WTC11 (cell line): ENCODE measurements at regions not wholly inside any gene's neighbourhood (a gene's known extent, or its start where the extent isn't known, plus 50 kb on each side); places are given as distances from the start of the nearest gene placed in this dataset.

Experiments
- ATAC-seq: fragments of 200-7000 bp; cut with Tn5 transposase; 2 replicates; pipeline ENCODE4 v1.10.0; 2021; ENCODE audit warnings: mild to moderate bottlenecking, moderate library complexity
- CTCF ChIA-PET: fragments of 300-600 bp; sonication (Branson Sonifier 250); formaldehyde crosslinking; loops from one replicate; lab custom pipeline; 2021; ENCODE audit warnings: antibody characterized with exemption; lab: Charles Lee
- POLR2A ChIA-PET: fragments of 350-600 bp; sonication (Branson Sonifier 250); formaldehyde crosslinking; loops from one replicate; lab custom pipeline; 2021; ENCODE audit warnings: antibody characterized with exemption; lab: Charles Lee
- DNase-seq: peaks from one replicate; pipeline ENCODE4 v3.0.0; 2021; ENCODE audit warnings: low spot score
- H3K27ac Mint-ChIP-seq: 2 replicates; pipeline ENCODE4 v1.8.0; 2021; ENCODE audit warnings: mixed read lengths
- H3K27me3 Mint-ChIP-seq: 2 replicates; pipeline ENCODE4 v1.8.0; 2021; ENCODE audit warnings: low read depth, mild to moderate bottlenecking, moderate library complexity, mixed read lengths
- H3K36me3 Mint-ChIP-seq: 2 replicates; pipeline ENCODE4 v1.8.0; 2021; ENCODE audit warnings: mixed read lengths
- H3K4me1 Mint-ChIP-seq: 2 replicates; pipeline ENCODE4 v1.8.0; 2022; ENCODE audit warnings: mixed read lengths
- H3K4me3 Mint-ChIP-seq: 2 replicates; pipeline ENCODE4 v1.8.0; 2021; ENCODE audit warnings: mild to moderate bottlenecking, moderate library complexity, mixed read lengths
- H3K9me3 Mint-ChIP-seq: 2 replicates; pipeline ENCODE4 v1.8.0; 2021; ENCODE audit warnings: mixed read lengths
- ATF3 ChIP-seq: sonication (generic); formaldehyde crosslinking; conservative IDR thresholded peaks from 2 replicates; pipeline ENCODE4 v1.8.1; 2022; ENCODE audit warnings: mild to moderate bottlenecking, missing genetic modification reagents
- CBFB ChIP-seq: sonication (generic); formaldehyde crosslinking; IDR thresholded peaks from 2 replicates; pipeline ENCODE4 v1.8.1; 2022; ENCODE audit warnings: mild to moderate bottlenecking, low read depth, missing genetic modification reagents
- E2F5 ChIP-seq: sonication (generic); formaldehyde crosslinking; IDR thresholded peaks from 2 replicates; pipeline ENCODE4 v1.8.1; 2022; ENCODE audit warnings: mild to moderate bottlenecking, moderate library complexity, missing genetic modification reagents
- ESRRA ChIP-seq: sonication (generic); formaldehyde crosslinking; IDR thresholded peaks from 2 replicates; pipeline ENCODE4 v1.8.1; 2022; ENCODE audit warnings: mild to moderate bottlenecking, missing genetic modification reagents, borderline replicate concordance
- ETV6 ChIP-seq: sonication (generic); formaldehyde crosslinking; IDR thresholded peaks from 2 replicates; pipeline ENCODE4 v1.8.1; 2022; ENCODE audit warnings: mild to moderate bottlenecking, missing genetic modification reagents
- FOXJ3 ChIP-seq: sonication (generic); formaldehyde crosslinking; IDR thresholded peaks from 2 replicates; pipeline ENCODE4 v1.9.0; 2021; ENCODE audit warnings: missing genetic modification reagents, mild to moderate bottlenecking, borderline replicate concordance
- FOXK1 ChIP-seq: sonication (generic); formaldehyde crosslinking; IDR thresholded peaks from 2 replicates; pipeline ENCODE4 v1.8.0; 2022; ENCODE audit warnings: mild to moderate bottlenecking, moderate library complexity, missing genetic modification reagents
- GABPB1 ChIP-seq: sonication (generic); formaldehyde crosslinking; IDR thresholded peaks from 2 replicates; pipeline ENCODE4 v1.8.1; 2023; ENCODE audit warnings: mild to moderate bottlenecking, missing genetic modification reagents
- GRHL2 ChIP-seq: fragments of 250-450 bp; sonication (Bioruptor Pico); IDR thresholded peaks from 2 replicates; pipeline ENCODE4 v1.8.0; 2022; ENCODE audit warnings: mild to moderate bottlenecking, moderate library complexity; ENCODE audit not compliant: insufficient replicate concordance, severe bottlenecking
- GTF2I ChIP-seq: fragments of 250-450 bp; sonication (Bioruptor Pico); conservative IDR thresholded peaks from 2 replicates; pipeline ENCODE4 v1.4.0; 2021; ENCODE audit warnings: mild to moderate bottlenecking
- HMGA2 ChIP-seq: fragments of 250-450 bp; sonication (Bioruptor Pico); IDR thresholded peaks from 2 replicates; pipeline ENCODE4 v1.4.0; 2021; ENCODE audit warnings: mild to moderate bottlenecking, moderate library complexity
- KAT7 ChIP-seq: sonication (generic); formaldehyde crosslinking; IDR thresholded peaks from 2 replicates; pipeline ENCODE4 v1.8.1; 2023; ENCODE audit warnings: missing genetic modification reagents, mild to moderate bottlenecking, borderline replicate concordance
- MLX ChIP-seq: sonication (generic); formaldehyde crosslinking; IDR thresholded peaks from 2 replicates; pipeline ENCODE4 v1.8.1; 2023; ENCODE audit warnings: mild to moderate bottlenecking, missing genetic modification reagents, moderate library complexity
- MXD4 ChIP-seq: fragments of 250-450 bp; sonication (Bioruptor Pico); IDR thresholded peaks from 2 replicates; pipeline ENCODE4 v1.8.0; 2021; ENCODE audit warnings: mild to moderate bottlenecking, moderate library complexity, borderline replicate concordance
- NFE2L1 ChIP-seq: sonication (generic); formaldehyde crosslinking; IDR thresholded peaks from 2 replicates; pipeline ENCODE4 v1.8.1; 2023; ENCODE audit warnings: missing genetic modification reagents
- NR3C1 ChIP-seq: sonication (generic); formaldehyde crosslinking; conservative IDR thresholded peaks from 2 replicates; pipeline ENCODE4 v1.8.1; 2023; ENCODE audit warnings: low read depth, mild to moderate bottlenecking, missing genetic modification reagents
- PRRX2 ChIP-seq: fragments of 250-450 bp; sonication (Bioruptor Pico); IDR thresholded peaks from 2 replicates; pipeline ENCODE4 v1.8.0; 2021; ENCODE audit warnings: mild to moderate bottlenecking
- RORB ChIP-seq: fragments of 250-450 bp; sonication (Bioruptor Pico); IDR thresholded peaks from 2 replicates; pipeline ENCODE4 v1.9.0; 2021; ENCODE audit warnings: mild to moderate bottlenecking
- SMAD3 ChIP-seq: sonication (generic); formaldehyde crosslinking; IDR thresholded peaks from 2 replicates; pipeline ENCODE4 v1.8.0; 2022; ENCODE audit warnings: missing genetic modification reagents, mild to moderate bottlenecking, borderline replicate concordance
- TP53 ChIP-seq: sonication (generic); formaldehyde crosslinking; IDR thresholded peaks from 2 replicates; pipeline ENCODE4 v1.8.1; 2023; ENCODE audit warnings: mild to moderate bottlenecking, missing genetic modification reagents
- ZNF138 ChIP-seq: sonication (generic); formaldehyde crosslinking; conservative IDR thresholded peaks from 2 replicates; pipeline ENCODE4 v1.8.1; 2022; ENCODE audit warnings: mild to moderate bottlenecking, moderate library complexity, missing genetic modification reagents
- ZNF317 ChIP-seq: sonication (generic); formaldehyde crosslinking; IDR thresholded peaks from 2 replicates; pipeline ENCODE4 v1.8.1; 2023; ENCODE audit warnings: low read depth, mild to moderate bottlenecking, moderate library complexity, missing genetic modification reagents, borderline replicate concordance
- ZNF396 ChIP-seq: fragments of 250-450 bp; sonication (Bioruptor Pico); IDR thresholded peaks from 2 replicates; pipeline ENCODE4 v1.8.0; 2021; ENCODE audit warnings: mild to moderate bottlenecking, moderate library complexity, borderline replicate concordance
- ZNF425 ChIP-seq: fragments of 250-450 bp; sonication (Bioruptor Pico); conservative IDR thresholded peaks from 2 replicates; pipeline ENCODE4 v1.9.0; 2021; ENCODE audit warnings: mild to moderate bottlenecking
- ZSCAN18 ChIP-seq: fragments of 250-450 bp; sonication (Bioruptor Pico); IDR thresholded peaks from 2 replicates; pipeline ENCODE4 v2.1.2; 2022; ENCODE audit warnings: mild to moderate bottlenecking, moderate library complexity
- TF ChIP-seq, protein P1 (sequence below): sonication (generic); formaldehyde crosslinking; IDR thresholded peaks from 2 replicates; pipeline ENCODE4 v1.8.1; 2022; ENCODE audit warnings: low read depth, missing genetic modification reagents, borderline replicate concordance
- TF ChIP-seq, protein P2 (sequence below): sonication (generic); formaldehyde crosslinking; IDR thresholded peaks from 2 replicates; pipeline ENCODE4 v1.8.1; 2023; ENCODE audit warnings: mild to moderate bottlenecking, missing genetic modification reagents
- TF ChIP-seq, protein P3 (sequence below): sonication (generic); formaldehyde crosslinking; IDR thresholded peaks from 2 replicates; pipeline ENCODE4 v1.8.0; 2022; ENCODE audit warnings: mild to moderate bottlenecking, missing genetic modification reagents

GRCh38 chr6:26179675-26180074, 92.4 kb downstream of the HFE start:
- Mint-ChIP-seq H3K27ac (no peak overlapping the region), H3K9me3 (no peaks in the 10 kb centered on the region), H3K4me3 (no peak overlapping the region), H3K27me3 (no peaks in the 10 kb centered on the region), H3K4me1 (peaks cover 19% of the 10 kb centered on the region), H3K36me3 (no peaks in the 10 kb centered on the region)
- DNase-seq (no peak), ATAC-seq (no peak)
- ChIA-PET CTCF (no interaction called here), POLR2A (interaction anchor here (0.9 to 1.2 kb wide), 4 partner anchors 9 to 71 kb away, joined by 3 read pairs; a partner anchor contains a TSS)
- TF ChIP-seq ZNF138 (CRISPR knock-in tag) (no peak), GRHL2 (no peak), NFE2L1 (CRISPR knock-in tag) (no peak), ESRRA (CRISPR knock-in tag) (no peak), HMGA2 (CRISPR knock-in tag) (no peak), KAT7 (CRISPR knock-in tag) (no peak), ZNF396 (no peak), GTF2I (CRISPR knock-in tag) (no peak), ZNF317 (CRISPR knock-in tag) (no peak), RORB (CRISPR knock-in tag) (no peak), NR3C1 (CRISPR knock-in tag) (no peak), GABPB1 (CRISPR knock-in tag) (no peak), PRRX2 (CRISPR knock-in tag) (no peak), E2F5 (CRISPR knock-in tag) (no peak), ZSCAN18 (CRISPR knock-in tag) (no peak), SMAD3 (CRISPR knock-in tag) (no peak), MLX (CRISPR knock-in tag) (no peak)
- TF ChIP-seq, protein P1, sequence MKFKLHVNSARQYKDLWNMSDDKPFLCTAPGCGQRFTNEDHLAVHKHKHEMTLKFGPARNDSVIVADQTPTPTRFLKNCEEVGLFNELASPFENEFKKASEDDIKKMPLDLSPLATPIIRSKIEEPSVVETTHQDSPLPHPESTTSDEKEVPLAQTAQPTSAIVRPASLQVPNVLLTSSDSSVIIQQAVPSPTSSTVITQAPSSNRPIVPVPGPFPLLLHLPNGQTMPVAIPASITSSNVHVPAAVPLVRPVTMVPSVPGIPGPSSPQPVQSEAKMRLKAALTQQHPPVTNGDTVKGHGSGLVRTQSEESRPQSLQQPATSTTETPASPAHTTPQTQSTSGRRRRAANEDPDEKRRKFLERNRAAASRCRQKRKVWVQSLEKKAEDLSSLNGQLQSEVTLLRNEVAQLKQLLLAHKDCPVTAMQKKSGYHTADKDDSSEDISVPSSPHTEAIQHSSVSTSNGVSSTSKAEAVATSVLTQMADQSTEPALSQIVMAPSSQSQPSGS (CRISPR knock-in tag) = no peak
- TF ChIP-seq, protein P2, sequence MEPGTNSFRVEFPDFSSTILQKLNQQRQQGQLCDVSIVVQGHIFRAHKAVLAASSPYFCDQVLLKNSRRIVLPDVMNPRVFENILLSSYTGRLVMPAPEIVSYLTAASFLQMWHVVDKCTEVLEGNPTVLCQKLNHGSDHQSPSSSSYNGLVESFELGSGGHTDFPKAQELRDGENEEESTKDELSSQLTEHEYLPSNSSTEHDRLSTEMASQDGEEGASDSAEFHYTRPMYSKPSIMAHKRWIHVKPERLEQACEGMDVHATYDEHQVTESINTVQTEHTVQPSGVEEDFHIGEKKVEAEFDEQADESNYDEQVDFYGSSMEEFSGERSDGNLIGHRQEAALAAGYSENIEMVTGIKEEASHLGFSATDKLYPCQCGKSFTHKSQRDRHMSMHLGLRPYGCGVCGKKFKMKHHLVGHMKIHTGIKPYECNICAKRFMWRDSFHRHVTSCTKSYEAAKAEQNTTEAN (CRISPR knock-in tag) = no peak

- ChIA-PET CTCF (no interaction called here), POLR2A (interaction anchor here (0.6 to 1.0 kb wide), 5 partner anchors 15 to 90 kb away, joined by 3 to 6 read pairs (median 4); a partner anchor contains a TSS)
- DNase-seq (no peak), ATAC-seq (no peak)
- H3K27me3 Mint-ChIP-seq = no peaks in the 10 kb centered on the region
- H3K36me3 Mint-ChIP-seq = no peaks in the 10 kb centered on the region
- peaks cover 24% of the 10 kb centered on the region for H3K4me1 Mint-ChIP-seq
- no peaks in the 10 kb centered on the region for H3K9me3 Mint-ChIP-seq
- no peak overlapping the region for H3K4me3 Mint-ChIP-seq
- peak overlapping the region; percentile 91 for H3K27ac Mint-ChIP-seq
- no peak for TF ChIP-seq FOXJ3 (CRISPR knock-in tag)
- TF ChIP-seq, protein P3, sequence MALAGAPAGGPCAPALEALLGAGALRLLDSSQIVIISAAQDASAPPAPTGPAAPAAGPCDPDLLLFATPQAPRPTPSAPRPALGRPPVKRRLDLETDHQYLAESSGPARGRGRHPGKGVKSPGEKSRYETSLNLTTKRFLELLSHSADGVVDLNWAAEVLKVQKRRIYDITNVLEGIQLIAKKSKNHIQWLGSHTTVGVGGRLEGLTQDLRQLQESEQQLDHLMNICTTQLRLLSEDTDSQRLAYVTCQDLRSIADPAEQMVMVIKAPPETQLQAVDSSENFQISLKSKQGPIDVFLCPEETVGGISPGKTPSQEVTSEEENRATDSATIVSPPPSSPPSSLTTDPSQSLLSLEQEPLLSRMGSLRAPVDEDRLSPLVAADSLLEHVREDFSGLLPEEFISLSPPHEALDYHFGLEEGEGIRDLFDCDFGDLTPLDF (CRISPR knock-in tag) = no peak
- TF ChIP-seq RORB (CRISPR knock-in tag) = no peak
- no peak for TF ChIP-seq TP53 (CRISPR knock-in tag)
- TF ChIP-seq ZNF425 (CRISPR knock-in tag) = no peak
- TF ChIP-seq ETV6 (CRISPR knock-in tag) = no peak
- TF ChIP-seq ATF3 = no peak
- no peak for TF ChIP-seq CBFB (CRISPR knock-in tag)
- TF ChIP-seq ZNF138 (CRISPR knock-in tag) = no peak
- no peak for TF ChIP-seq ZNF317 (CRISPR knock-in tag)
- no peak for TF ChIP-seq FOXK1 (CRISPR knock-in tag)
- no peak for TF ChIP-seq MXD4 (CRISPR knock-in tag)
These were observed 93.1 kb downstream of the HFE start for GRCh38 chr6:26180346-26180745.
